GM18861 (cell line): ENCODE measurements at regions not wholly inside any gene's neighbourhood (a gene's known extent, or its start where the extent isn't known, plus 50 kb on each side); places are given as distances from the start of the nearest gene placed in this dataset.

ENCODE experiments used
- ATAC-seq: cut with Tn5 transposase; IDR thresholded peaks from one replicate; pipeline ENCODE4 v1.9.1; 2021; ENCODE audit not compliant: unreplicated experiment

DNA sequence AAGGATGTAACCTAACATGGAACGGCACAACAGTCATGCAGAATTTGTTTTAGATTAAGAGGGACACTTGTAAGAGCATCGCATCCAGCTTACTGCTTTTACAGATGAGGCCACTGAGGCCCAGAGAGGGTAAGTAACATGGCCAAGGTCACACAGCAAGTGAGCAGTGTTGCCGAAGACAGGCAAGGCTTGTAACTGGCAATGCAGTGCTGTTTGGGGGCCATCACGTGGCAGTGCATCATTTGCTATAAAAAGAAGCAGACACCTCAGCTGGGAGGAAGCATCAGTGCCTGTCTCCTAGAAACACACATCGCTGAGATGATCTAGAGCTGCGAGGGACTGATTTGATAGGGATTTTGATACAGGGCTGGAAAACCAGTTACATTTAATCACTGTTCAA is 108.2 kb upstream of the PROK2 start:
- ATAC-seq: no peak

DNA sequence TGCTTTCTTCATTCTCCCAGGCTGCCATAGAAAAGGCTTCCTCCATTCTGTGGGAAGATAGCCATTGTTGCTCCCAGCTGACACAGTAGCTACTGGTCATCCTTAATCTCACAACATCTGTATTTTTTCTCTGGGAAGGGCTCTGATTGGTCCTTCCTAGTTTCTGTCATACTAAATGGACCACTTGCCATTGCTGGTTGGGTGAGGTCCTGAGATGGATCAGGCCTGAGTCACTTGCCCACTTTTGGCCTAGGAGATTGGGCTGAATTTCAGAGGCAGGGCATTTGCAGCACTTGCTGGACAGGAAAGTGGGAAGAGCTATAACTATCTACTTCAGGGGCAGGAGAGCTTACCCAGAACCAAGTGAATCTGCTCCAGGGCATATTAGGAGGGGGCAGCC is 106.5 kb upstream of the PROK2 start:
- no peak for ATAC-seq

DNA sequence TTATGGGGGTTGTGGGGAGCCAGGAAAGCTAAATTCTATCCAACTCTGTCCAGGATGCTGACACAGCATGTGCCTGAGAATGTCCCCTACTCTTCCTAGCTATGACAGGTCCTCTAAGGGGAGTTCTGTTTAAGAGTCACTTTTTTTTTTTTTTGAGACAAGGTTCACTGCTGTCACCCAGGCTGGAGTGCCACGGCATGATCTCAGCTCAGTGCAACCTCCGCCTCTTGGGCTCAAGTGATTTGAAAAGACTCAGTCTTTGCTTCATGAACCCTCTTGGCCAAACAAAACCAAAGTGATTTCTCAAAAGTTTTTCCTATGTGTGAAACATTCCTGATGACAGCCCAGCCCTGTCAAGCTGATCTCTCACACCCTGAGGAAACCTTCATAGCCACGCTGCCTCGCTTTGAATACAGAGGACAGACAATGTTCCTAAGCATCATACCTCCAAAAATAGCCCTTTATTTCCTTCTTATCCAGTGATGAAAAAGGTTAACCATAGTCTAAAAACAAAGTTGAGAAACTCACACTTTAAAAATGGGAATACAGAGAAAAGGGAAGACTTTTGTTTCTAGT is 105.5 kb upstream of the PROK2 start:
- no peak for ATAC-seq

DNA sequence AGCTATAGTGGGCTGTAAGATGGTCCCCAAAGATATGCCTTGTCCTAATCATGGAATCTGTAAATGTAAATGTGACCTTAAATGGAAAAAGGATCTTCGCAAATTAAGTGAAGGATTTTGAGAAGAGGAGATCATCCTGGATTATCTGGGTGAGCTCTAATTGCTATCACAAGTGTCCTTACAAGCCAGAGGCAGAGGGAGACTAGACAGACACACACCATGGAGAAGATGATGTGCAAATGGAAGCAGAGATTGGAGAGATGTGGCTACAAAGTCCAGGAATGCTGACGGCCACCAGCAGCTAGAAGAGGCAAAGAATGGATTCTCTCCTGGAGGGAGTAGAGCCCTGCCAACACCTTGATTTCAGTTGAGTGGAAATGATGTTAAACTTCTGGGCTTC is 102.3 kb upstream of the PROK2 start:
- ATAC-seq: no peak

DNA sequence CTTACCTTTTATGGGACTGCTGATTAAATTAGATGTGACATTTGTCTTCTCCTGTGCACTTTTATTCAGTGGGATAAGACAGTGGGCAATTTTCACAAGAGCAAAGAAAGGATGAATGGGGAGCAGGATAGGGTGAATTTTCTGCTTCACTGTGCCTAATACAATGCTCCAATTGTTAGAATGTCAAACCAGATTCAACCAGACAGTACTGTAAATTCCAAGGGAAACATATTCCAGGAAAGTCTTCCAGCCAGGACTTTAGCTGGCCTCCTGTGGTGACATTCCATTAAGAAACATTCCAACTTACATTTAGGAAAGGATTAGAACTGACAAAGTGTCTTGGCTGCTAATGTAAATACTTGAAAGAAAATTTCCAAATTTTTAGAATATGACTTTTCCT is 100.1 kb upstream of the PROK2 start:
- ATAC-seq: no peak

DNA sequence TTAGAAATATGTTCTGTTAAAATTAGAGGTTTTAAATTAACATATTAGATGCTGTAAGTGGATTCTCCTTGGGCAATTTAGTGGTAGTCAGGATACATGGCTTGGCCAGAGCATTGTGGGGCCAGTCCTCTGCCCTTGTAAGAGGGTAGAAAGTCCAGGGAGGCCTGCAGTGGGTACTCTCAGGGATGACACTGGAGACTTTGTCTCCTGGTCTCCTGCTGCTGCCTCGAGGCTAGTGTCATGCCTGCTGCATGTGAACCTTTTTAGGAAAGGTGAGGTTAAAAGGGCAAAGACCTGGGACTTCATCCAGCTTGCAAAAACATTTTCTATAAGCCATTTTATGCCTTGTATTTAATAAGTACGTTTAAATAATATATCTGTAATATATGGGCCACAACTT is 96.8 kb upstream of the PROK2 start:
- ATAC-seq: no peak

DNA sequence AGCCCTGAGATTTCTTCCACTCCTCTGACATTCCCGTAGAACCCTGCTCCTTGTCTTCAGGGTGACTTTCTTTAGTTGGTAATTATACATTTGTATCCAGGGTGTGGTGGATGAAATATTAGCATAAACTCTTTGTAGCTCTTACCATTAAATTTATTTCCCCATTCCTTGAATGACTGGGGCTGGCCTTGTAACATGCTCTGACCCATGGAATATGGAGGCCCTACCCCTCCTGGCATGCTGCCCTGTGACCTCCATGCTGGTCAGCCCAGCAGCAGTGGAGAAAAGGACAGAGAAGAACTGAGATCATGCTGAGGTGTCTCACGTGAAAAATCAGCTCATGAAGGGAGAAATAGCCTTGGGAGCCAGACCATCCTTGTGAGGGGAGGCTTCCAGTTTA is 96.1 kb upstream of the PROK2 start:
- no peak for ATAC-seq

DNA sequence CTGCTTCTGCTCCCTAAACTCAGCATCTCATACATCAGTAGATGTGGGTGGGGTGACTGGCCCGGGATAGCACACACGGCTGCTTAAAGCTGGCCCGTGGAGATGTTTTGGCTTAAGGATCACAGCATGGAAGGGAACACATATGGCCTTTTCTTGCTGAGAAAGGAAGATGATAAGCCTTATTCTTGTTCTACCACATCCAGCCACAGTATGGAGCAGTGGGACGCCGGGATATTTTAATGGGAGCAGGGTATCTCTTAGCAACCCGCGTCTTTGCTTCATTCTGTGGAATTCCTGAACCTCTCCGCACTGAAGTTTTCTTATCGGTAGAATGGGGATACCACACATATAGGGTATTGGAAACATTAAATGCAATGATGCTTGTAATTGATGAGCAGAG is 94.1 kb upstream of the PROK2 start:
- ATAC-seq: no peak

DNA sequence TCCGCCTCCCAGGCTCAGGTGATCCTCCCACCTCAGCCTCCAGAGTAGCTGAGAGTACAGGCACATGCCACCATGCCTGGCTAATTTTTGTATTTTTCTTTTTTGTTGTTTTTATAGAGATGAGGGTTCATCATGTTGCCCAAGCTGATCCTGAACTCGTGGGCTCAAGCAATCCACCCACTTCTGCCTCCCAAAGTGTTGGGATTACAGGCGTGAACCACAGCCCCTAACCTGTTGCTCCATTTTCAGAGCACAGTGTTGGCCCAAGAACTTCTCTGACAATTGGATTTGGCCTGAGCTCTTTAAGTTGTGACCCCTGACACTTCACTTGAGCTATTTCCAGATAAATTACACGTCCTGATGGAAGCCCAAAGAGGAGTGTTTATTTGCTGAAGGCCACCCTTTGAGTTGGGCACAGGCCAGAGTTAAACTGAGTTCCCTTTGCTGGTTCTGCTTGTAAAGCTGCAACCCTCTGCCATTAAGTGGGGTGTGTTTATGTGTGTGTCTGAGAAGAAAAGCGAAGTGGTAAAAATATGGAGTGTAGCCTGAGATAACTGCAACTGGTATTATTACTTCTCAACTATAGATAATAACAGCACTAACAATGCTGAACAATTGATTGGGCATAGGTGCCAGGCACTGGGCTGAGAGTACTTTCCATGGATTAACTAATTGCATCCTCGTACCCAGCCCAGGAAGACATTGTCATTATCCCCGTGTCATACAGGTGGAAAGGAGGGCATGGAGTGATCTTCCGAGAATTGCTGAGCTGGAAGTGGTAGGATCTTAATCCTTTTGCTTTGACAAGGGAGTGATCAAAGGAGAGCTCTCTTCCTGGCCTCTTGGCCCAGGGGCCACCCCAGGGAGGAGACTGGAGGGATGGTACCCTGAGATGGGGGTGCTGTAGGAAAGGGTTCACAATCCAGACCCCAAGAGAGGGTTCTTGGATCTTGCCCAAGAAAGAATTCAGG is 91.5 kb upstream of the PROK2 start:
- ATAC-seq: no peak

DNA sequence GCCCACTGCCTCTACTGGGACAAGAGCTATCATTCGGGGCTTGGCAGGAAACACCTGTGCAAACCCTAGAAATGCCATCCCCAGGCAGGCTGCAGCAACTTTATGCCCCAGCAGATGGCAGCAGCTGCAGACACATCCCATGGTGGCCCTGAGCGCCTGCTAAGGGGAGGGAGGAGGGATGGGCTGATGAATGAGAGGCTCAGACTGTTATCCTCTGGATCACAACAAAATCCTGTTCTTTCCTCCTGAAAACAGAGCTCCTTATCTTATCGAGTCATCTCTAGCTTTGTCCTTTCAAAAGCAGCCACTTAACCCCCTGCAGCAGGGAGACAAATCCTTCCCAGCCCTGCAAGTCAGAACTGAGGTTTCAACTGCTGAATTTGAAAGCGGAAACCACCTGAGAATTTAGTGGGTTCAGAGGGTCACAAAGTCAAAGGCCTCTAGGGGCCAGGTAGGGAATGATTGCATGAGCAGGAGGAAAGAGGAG is 90.6 kb upstream of the PROK2 start:
- peak; percentile 84 for ATAC-seq

DNA sequence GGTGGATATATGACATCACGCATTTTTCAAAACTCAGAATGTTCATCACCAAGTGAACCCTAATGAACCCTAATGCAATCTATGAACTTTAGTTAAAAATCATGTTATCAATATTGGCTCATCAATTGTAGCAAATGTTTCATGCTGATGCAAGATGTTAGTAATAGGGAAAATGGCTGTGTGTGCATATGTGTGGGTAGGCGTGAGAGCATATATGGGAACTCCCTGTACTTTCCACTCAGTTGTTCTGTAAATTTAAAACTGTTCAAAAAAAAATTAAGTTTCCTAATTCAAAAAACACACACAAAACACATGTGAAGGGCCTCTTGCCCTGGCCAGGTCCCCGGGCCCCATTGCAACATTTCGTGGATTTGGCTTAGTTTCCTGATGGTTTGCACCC is 89.7 kb upstream of the PROK2 start:
- no peak for ATAC-seq

DNA sequence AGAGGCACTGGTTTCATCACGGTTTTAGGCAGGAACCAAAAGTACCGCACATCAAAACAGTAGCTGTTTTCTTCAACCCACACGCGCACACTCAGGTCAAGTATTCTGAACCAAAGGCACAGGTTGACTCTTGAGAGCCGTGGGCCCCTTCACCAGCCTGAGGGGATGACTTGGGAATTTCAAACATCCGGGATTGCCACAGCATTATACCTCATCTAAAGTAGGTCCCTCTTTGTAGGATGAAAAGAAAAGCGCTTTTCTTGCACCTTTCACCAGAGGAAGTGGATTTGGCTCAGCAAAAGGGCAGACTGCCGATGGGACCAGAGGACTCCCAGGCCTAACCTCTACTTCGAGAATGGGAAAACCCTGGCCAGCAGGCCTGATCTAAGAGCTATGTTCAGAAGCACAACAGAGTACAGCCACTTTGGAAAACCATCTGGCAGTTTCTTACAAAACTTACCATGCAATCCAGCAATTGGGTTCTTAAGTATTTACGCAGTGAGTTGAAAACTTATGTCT is 88.2 kb upstream of the PROK2 start:
- no peak for ATAC-seq

DNA sequence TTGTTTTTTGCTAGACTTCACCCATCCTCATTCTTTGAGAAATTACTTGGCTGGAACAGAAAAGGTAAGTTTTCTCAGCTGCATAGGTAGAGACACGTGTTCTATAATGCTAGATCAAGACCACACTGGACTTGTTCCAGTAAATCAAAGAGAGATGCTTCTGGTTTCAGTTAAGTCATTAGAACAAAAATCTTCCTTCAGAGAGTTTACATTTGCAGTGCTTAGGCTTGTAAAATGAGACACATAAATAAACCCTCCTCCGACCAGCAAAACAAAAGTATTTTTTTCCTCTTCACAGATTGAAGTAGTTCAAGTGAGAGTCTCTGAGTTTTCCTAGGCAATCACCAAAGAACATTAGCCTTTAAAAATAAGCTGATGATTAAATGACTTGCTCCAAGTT is 87.3 kb upstream of the PROK2 start:
- no peak for ATAC-seq

DNA sequence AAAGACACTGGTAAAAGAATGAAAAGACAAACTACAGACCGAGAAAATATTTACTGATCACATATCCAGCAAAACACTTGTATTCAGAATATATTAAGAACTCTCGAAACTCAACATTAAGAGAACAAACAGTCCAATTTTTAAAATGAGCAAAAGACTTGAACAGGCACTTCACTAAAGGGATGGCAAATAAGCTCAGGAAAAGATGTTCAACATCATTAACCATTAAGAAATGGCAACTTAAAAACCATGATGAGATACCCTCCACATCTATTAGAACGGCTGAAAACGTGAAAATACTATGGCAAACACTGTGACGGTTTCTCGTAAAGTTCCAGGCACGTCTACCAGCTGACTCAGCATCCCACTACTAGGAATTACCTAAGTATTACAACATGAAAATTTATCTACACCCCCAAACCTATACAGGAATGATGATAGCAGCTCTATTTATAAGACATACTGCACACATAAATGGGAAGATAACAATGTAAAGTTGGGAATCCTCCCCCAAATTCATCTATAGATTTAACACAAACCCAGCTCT is 86.1 kb upstream of the PROK2 start:
- no peak for ATAC-seq

DNA sequence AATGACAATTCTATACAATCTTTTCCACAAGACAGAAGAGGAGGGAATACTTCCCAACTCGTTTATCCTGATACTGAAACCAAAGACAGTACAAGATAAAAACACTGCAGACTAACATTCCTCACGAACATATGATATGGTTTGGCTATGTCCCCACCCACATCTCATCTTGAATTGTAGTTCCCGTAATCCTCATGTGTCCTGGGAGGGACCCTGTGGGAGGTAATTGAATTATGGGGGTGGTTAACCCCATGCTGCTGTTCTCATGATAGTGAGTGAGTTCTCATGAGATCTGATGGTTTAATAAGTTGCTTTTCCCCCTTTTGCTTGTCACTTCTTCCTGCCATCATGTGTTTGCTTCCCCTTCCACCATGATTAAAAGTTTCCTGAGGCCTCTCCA is 83.9 kb upstream of the PROK2 start:
- no peak for ATAC-seq

DNA sequence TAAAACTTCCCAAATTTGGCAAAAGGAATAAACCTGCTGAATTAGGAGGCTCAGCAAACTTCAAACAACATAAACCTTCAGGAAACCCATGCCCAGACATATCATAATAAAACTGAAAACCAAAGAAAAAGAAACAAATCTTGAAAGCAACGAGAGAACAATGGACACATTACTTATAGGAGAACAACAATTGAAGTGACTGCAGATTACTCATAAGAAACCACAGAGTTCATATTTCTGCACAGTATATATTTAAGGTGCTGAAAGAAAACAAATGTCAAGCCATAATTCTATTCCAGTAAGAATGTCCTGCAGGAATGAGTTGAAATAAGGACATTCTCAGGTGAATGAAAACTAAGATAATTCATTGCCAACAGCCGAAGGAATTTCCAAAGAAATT is 80.8 kb upstream of the PROK2 start:
- ATAC-seq: no peak

DNA sequence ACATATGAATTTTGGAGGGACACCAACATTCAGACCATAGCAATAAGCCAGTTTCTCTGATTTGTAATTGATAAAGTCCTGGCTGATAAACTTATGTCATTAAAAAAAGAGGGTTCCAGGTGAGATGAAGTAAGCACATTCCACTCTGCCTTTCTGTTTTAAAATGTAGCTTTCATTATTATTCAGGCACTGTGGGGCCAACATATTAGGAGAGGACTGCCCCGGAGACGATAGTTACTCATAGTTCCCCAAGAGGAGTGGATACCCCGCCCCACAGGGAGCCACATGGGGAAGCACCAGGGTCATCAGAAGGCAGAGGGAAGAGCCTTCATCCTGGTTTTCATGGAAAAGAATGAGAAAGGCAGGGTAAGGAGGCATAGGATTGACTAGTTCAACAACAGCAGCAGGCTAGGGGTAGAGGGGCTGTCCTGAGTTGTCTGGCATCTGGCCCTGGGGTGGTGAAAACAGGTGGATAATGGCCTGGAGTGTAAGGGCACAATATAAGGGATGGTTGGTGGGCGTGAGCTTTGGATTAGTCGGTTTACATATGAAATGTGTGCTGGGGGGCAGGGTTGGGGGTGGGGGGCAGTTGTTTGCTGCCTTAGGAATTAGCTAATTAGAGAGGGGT is 78.7 kb upstream of the PROK2 start:
- no peak for ATAC-seq

DNA sequence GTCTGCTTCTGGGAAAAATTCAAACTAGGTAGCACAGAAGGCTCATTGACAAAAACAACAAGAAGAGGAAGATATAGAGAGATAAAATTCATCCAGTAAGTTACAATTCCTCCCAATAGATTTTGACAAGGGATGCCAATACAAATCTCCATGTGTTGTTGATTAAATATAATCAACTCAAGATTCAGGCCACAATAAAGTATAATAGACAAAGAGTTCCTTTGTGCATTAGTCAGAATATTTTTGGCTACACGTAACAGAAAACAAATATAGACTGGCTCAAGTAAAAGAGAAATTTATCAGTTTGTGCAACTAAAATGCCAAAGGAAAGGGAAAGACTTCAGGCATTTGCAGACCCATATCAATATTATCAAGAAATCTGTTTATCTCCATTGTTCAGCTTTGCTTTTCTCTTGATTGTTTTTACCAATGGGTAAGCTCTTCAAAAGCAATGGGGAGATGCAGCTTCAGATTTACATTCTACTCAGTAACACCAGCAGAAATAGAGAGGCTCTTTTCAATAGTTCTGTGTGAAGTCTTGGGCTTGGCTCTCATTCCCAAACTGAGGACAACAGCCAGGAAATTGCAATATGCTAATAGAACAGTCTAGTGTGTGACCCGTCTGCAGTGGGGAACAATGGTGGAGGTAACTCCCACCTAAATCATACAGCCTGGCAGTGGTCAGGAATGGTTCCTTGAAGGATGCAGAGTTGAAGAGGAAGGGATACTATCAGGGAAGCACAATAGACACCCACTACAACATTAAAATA is 77.6 kb upstream of the PROK2 start:
- no peak for ATAC-seq

DNA sequence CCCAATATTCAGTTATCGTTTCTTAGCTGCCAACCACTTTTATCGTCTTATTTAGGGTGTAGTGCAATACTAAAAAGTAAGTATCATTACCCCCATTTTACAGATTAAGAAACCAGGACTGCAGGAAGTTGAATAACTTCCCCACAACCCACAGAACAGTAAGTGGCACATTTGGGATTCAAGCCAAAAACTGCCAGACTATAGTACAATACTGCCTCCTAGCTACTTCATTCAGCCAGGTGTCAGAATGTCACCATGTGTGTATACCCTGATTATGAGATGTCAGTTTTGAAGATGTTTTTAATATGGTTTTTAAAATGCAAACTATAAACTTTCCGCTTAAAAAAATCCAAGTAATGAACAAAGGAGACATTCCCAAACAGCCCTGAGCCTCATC is 74.2 kb upstream of the PROK2 start:
- no peak for ATAC-seq

DNA sequence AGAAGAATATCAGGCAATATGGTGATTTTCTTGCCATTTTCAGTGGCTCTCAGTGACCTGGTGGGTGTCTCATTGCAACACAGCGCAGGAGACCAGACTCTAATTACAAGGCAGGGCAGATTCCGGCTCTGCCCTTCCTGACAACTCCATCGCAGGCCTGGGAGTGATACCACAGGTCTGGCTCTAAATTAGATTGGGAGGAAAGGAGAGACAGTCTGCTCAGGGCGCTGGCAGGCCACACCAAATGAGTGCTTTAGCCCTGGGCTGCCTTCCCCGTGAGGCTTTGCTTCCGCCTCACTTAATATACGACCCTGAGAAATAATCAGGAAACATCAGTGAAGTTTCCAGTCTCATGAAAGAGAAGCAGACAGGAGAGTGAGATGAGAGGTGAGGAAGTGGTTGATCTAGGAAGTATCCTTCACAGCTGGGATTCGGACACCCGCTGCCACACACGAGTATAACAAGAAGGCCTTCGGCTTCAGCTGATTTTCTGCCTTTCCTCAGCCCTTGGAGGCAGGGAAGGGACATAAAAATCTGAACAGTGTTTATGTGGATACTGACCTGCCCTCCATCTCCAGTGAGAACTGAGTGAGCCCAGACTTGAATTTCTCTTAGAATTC is 73.7 kb upstream of the PROK2 start:
- ATAC-seq: no peak
